ENCODE measurements at regions not wholly inside any gene's neighbourhood (a gene's known extent, or its start where the extent isn't known, plus 50 kb on each side); places are given as distances from the start of the nearest gene placed in this dataset.

DNA sequence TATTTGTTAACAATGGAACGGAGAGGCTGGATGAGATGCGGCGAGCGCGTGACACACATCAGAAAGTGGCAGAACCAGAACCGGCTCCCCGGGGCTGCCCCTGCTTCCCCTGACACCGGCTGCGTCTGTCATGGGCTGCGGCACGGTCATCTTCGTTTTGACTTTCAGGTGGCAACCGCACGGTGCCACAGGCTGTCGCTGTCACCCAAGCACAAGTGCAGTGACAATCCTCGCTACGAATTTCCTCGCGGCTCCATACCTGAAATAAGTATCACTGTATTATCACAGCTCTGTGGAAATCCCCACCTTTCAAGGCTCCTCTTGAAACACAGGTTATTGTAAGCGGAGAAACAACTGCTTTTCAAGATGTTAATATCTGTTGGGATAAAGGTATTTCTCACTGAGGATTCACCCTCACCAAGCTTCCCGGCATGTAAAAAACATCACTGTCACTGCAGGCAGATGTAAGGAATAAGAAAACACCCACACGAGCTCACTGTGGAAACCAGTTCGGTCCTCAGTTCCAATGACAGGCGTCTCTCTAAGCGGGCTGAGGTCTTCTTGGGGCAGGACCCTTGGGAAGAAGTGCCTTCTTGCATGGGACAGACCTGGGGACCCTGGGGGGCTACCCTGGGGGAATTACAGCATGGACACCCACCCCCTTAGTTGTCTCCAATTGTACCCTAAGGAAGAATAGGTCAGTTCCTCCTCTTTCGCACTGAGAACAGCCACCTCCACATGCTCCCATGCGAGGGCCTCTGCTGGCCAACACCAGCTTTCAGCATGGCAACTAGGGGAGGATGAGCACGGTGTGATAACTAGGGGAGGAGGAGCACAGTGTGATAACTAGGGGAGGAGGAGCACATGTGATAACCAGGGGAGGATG is 86.3 kb downstream of the DACT2 start:
- TF ChIP-seq, protein P1, sequence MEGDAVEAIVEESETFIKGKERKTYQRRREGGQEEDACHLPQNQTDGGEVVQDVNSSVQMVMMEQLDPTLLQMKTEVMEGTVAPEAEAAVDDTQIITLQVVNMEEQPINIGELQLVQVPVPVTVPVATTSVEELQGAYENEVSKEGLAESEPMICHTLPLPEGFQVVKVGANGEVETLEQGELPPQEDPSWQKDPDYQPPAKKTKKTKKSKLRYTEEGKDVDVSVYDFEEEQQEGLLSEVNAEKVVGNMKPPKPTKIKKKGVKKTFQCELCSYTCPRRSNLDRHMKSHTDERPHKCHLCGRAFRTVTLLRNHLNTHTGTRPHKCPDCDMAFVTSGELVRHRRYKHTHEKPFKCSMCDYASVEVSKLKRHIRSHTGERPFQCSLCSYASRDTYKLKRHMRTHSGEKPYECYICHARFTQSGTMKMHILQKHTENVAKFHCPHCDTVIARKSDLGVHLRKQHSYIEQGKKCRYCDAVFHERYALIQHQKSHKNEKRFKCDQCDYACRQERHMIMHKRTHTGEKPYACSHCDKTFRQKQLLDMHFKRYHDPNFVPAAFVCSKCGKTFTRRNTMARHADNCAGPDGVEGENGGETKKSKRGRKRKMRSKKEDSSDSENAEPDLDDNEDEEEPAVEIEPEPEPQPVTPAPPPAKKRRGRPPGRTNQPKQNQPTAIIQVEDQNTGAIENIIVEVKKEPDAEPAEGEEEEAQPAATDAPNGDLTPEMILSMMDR (IDR thresholded peaks at IDR 0.05): no peak
- TF ChIP-seq POLR2A (IDR thresholded peaks at IDR 0.05): no peak

Data from lower leg skin (tissue), 3 donors.